ENCODE measurements at regions not wholly inside any gene's neighbourhood (a gene's known extent, or its start where the extent isn't known, plus 50 kb on each side); places are given as distances from the start of the nearest gene placed in this dataset.

DNA sequence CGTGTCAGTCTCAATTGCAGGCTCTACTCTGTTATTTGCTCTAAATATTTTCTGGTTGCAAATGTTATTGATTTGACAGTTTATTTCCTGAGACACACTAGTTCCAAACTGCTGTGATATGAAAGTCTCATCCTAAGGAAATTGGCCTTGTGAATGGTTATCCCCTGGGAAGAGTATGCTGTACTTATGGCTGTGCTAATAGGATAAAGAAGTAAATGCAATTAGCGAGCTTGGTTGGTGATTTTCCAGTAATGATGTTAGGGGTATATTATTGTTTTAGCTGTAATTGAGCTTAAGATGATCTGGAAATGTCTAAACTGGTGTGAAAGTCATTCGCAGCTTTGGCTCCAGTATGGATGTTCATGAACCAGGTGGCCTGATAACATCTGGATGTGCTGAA is 197.9 kb downstream of the SUDS3 start:
- H3K4me3 ChIP-seq = no peak overlapping the region
- DNase-seq = no peak
- no peaks in the 10 kb centered on the region for H3K27me3 ChIP-seq
- no peaks in the 10 kb centered on the region for H3K36me3 ChIP-seq
- H3K9me3 ChIP-seq = no peaks in the 10 kb centered on the region

DNA sequence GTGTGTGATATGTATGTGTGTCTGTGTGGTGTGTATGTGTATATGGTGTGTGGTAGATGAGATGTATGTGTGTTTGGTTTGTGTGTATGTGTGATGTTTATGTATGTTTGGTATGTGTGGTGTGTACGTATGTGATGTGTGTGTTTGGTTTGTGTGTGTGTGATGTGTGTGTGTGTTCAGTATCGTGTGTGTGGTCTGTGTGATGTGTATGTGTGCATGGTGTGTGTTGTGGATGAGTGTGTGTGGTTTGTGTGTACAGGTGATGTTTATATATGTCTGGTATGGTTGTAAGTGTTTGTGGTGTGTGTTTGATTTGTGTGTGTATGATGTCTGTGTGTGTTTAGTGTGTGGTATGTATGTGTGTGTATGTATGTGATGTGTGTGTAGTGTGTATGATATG is 199.4 kb downstream of the SUDS3 start:
- no peak for DNase-seq
- no peaks in the 10 kb centered on the region for H3K9me3 ChIP-seq
- H3K27me3 ChIP-seq = no peaks in the 10 kb centered on the region
- no peak overlapping the region for H3K4me3 ChIP-seq
- H3K36me3 ChIP-seq = no peaks in the 10 kb centered on the region

DNA sequence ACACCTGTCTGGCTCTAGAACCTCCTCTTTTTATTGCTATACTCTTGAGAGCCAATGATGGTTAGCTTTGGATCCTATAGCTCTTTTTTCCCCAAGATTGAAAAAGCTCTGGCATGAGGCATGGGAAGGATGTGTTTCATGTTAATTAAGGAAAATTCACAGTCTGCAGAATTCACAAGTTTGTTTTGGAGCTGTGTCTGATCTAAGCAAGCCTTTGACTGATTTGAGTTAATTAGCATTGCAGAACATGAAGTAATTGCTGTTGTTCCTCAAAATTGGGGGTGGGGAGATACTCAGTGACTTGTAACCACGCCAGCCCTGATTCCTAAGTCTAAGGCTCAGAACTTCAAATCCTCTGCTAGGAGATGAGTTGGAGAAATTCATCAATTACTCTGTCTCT is 205.0 kb downstream of the SUDS3 start:
- Histone ChIP-seq H3K9me3 (no peaks in the 10 kb centered on the region), H3K27me3 (no peaks in the 10 kb centered on the region), H3K36me3 (no peaks in the 10 kb centered on the region), H3K4me3 (no peak overlapping the region)
- DNase-seq = no peak

DNA sequence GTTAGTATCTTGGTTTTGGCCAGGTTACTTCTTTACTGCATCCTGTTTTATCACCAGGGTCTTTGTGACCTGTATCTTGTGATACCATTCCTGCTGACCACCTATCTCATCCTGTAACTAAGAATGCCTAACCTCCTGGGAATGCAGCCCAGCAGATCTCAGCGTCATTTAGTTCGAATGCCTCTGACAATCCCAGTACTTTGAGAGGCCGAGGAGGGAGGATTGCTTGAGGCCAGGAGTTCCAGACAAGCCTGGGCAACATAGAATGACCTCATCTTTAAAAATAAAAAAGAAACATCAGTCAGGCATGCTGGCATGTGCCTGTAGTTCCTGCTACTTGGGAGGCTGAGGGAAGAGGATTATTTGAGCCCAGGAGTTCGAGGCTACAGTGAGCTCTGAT is 206.5 kb downstream of the SUDS3 start:
- H3K9me3 ChIP-seq = no peaks in the 10 kb centered on the region

DNA sequence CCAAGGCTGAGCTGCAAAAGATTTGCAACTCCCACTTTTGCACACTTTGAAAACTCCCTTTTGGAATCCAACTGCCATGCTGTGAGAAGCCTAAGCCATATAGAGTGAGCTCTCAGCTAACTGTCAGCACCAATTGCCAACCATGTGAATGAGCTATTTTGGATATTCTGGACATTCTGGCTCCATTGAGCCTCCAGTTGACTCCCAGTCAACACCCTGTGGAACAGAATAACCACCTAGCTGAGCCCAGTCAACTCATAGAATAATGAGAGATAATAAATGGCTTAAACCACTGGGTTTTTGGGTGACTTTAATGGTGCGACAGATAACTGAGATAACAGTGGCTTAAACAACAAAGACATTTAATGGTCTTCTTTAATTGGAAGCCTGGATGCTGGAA is 210.1 kb downstream of the SUDS3 start:
- Histone ChIP-seq H3K4me3 (no peak overlapping the region), H3K36me3 (no peaks in the 10 kb centered on the region), H3K9me3 (no peaks in the 10 kb centered on the region), H3K27me3 (no peaks in the 10 kb centered on the region)
- DNase-seq = no peak

More for the DNA sequence above, 206.5 kb downstream of the SUDS3 start:
- no peaks in the 10 kb centered on the region for H3K27me3 ChIP-seq
- H3K4me3 ChIP-seq = no peak overlapping the region
- no peak for DNase-seq
- H3K36me3 ChIP-seq = no peaks in the 10 kb centered on the region

DNA sequence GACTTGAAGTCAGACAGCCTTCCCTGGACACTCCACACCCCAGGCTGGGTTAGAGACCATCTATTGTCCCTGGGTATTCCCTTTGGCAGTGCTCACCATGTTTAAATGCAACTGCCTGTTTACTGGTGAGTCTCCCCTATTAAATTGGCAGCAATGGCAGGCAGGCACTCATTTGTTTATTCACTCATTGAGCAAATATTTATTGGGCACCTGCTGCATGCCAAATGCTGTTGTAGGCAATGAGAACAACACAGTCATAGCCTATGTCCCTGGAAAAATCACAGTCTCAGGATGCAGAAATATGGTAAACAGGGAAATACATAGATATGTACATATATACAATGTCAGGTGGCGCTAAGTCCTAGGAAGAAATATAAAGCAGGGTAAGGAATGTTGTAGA is 212.8 kb downstream of the SUDS3 start:
- H3K4me3 ChIP-seq = no peak overlapping the region
- H3K27me3 ChIP-seq = no peaks in the 10 kb centered on the region
- H3K36me3 ChIP-seq = no peaks in the 10 kb centered on the region
- DNase-seq = peak; percentile 27
- no peaks in the 10 kb centered on the region for H3K9me3 ChIP-seq

DNA sequence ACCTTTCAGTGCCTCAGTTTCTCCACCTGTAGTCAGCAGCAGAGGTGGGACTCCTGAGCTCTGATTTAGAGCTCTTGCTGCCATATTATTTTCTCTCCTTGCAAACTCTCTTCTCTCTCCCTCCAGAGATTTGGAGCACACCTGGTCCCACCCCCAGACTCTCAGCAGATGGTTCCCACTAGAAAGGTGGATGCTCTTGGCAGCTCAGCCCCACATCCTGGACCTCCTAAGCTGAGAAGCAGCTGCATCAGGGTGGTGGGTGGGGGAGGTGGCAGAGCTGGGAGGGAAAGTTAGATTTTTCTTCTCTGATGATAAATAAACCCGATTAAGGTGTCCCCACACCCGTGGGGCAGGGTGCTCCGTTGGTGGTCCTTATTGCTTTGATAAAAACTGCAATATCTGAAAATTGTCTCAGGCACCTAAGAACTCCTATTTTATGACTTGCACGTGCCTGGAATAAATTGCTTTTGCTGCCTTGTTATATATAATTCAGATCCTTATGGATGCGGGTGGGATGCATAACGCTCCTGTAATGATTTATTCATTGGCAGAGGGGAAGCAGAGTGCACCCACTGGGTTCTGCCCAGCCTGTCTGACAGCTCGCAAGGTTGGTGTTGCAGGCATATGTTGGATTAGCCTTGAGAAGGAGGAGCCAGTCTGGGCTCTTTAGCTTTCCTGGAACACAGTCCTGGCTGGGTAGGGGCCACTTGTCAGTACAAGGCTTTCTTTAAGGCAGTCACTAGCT is 214.2 kb downstream of the SUDS3 start:
- Histone ChIP-seq H3K36me3 (no peaks in the 10 kb centered on the region), H3K27me3 (no peaks in the 10 kb centered on the region), H3K9me3 (no peaks in the 10 kb centered on the region), H3K4me3 (no peak overlapping the region)
- DNase-seq = no peak

DNA sequence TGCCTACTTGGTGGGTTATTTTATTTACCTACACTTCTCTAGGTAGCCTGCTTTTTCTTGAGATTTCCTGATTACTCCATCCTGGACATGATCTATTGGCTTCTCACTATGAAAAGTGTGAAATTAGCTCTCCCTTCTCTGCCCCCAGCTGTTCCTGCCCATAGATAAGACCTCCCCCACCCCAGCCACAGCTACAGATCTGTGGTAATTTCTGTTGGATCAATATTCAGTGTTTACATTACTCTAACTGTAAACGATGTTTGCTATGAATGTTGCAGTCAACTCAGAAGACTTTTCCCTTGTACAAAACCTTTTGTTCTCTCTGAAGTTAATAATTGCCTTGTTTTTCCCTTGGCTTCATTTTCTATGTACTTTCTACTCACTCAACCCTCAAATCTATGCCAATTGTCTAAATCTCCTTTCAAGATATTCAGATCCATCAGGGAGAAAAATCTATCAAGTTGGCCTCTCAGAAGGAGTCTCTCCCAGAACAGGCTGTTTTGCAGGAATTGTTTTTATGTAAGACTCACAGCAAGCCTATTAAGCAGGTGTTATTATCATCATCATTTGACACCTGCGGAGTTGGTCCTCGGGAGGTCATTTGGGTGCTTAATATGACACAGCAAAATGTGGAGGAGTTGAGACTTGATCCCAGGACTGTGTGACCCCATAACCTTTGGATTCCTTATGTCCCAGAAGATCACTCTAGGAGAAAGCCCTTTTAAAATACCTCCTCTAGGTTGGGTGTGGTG is 227.4 kb downstream of the SUDS3 start:
- Histone ChIP-seq H3K27me3 (no peaks in the 10 kb centered on the region), H3K4me3 (no peak overlapping the region), H3K9me3 (no peaks in the 10 kb centered on the region), H3K36me3 (no peaks in the 10 kb centered on the region)
- no peak for DNase-seq

DNA sequence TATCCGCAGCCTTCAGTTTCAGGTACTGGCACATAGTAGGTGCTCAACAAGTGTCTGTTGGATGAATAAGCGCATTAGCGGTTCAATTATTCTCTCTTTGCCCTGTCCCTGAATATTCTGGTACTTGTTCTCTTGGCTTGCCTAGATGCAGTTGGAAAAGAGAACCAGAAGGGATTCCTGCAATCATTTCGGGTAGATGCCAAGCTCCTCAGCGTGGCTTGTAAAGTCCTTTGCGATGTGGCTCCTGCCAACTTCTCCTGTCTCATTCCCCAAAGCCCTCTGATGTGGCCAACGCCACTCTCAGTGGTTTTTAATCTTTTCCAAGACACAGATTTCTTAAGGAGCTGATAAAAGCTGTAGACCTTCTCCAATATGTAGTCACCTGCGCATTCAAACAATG is 230.3 kb downstream of the SUDS3 start:
- no peaks in the 10 kb centered on the region for H3K9me3 ChIP-seq
- no peaks in the 10 kb centered on the region for H3K27me3 ChIP-seq
- no peak overlapping the region for H3K4me3 ChIP-seq
- DNase-seq = no peak
- no peaks in the 10 kb centered on the region for H3K36me3 ChIP-seq

DNA sequence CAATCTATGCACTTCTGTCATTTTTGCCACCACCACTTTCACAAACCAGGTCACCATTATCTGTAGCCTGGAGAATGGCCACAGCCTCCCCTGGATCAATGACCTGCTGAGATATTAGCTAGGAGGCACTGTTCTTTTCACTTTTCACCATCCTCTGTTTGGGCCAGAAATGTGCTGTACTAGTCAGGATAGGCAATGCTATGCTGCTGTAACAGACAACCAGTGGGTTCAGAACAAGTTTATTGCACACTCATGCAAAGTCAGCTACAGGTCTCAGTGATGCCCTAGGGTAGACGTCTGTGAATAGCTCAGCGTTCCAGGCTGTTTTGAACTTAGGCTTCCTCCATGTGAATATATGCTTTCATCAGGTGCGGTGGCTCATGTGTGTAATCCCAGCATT is 231.5 kb downstream of the SUDS3 start:
- DNase-seq = no peak
- H3K36me3 ChIP-seq = no peaks in the 10 kb centered on the region

DNA sequence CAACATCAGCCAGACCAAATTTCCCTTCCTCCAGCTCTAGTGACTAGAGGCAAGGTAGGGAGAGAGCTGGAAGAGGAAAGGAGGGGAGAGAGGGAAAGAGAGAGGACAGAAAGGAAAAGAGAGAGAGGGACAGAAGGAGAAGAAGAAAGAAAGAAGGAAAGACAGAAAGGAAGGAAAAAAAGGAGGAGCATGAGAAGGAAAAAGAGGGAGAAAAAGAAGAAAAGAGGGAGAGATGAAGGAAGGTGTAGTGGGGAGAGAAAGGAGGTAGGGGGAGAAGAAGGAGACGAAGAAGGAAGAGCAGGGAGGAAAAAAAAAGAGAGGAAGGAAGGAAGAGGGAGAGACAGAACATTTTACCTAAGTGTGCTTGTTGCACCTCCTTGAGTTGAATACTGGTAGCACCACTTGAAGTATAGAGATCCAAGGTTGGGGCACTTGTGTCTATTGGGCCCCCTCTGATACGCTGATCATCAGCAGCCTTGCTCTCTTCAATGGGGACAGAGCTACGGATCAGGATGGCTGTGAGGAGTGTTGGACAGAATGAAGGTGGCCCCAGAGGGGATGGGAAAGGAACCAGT is 232.5 kb downstream of the SUDS3 start:
- Histone ChIP-seq H3K4me3 (no peak overlapping the region), H3K9me3 (no peaks in the 10 kb centered on the region), H3K36me3 (no peaks in the 10 kb centered on the region), H3K27me3 (no peaks in the 10 kb centered on the region)
- DNase-seq = no peak

More for the DNA sequence above, 231.5 kb downstream of the SUDS3 start:
- Histone ChIP-seq H3K27me3 (no peaks in the 10 kb centered on the region), H3K9me3 (no peaks in the 10 kb centered on the region), H3K4me3 (no peak overlapping the region)

DNA sequence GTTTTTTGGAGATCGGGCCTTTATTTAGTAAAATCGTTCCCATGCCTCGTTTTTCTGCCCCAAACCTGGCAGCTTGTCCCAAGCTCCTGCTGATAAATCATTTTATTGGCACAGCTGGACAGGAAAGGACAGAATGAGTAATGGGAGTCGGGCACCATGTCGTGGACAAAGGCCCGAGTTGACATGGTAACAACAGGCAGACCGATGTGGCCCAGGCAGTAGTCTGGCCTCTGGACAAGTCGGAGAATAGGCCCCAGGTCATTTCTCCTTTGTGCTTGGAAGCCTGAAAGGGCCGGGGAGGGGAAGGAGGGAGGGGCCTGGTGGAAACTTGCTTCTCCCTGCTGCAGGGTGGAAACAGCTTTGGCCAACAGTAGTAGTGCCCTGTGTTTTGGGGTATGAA is 234.9 kb downstream of the SUDS3 start:
- H3K9me3 ChIP-seq = no peaks in the 10 kb centered on the region
- H3K36me3 ChIP-seq = no peaks in the 10 kb centered on the region
- DNase-seq = peak; percentile 57
- no peak overlapping the region for H3K4me3 ChIP-seq
- no peaks in the 10 kb centered on the region for H3K27me3 ChIP-seq

DNA sequence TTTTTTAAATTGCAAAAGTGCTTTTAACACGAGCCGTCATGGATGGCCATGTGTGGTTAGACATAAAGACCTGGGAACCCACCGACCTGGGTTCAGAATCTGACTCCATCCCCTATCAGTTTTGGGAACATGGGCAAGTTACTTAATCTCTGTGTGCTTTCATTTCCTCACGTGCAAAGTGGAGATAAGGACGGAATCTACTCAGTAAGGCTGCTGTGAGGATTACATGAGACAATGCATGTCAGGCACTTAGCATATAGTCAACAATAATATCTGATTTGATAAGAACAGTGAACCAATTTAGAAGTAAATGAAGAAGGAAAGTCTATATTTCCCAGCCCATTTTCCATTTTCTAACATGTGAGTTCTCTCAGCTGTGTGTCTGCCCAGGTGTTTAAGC is 235.4 kb downstream of the SUDS3 start:
- DNase-seq = no peak
- no peaks in the 10 kb centered on the region for H3K9me3 ChIP-seq
- no peaks in the 10 kb centered on the region for H3K36me3 ChIP-seq
- H3K27me3 ChIP-seq = no peaks in the 10 kb centered on the region
- no peak overlapping the region for H3K4me3 ChIP-seq

DNA sequence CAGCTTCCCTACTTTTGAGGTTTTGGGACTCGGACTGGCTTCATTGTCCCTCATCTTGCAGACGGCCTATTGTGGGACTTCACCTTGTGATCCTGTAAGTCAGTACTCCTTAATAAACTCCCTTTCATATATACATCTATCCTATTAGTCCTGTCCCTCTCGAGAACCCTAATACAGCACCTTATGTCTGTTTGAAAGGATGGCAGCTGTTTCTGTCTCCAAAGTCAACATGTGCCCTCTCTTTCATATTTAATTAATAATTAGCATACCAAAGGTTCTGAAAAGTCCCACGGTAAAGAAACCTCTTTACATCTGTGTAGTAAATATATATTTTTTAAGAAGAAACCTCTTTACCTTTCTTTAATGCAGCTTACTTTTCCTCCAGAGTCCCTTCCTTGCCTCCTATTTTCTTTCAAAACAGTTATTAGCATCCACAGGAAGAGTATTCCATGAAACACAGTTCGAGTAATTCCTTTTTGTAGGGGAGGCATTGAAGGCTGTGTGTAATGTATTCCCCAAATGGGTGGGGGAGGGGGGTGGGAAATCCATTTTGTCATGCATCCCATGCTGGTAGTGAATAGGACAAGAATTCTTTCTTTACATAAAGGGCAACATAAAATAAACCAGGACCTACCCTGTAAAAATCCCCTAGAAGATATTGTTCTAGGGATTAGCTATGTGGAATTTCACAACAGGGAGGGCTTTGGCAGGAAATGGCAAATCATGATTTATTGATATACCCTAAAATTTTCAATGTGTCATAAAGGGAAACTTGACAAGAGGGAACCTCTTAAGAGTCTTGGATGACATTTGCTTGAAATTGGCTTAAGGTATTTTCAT is 241.5 kb downstream of the SUDS3 start:
- DNase-seq = no peak
- Histone ChIP-seq H3K9me3 (no peaks in the 10 kb centered on the region), H3K27me3 (no peaks in the 10 kb centered on the region), H3K36me3 (no peaks in the 10 kb centered on the region), H3K4me3 (no peak overlapping the region)

DNA sequence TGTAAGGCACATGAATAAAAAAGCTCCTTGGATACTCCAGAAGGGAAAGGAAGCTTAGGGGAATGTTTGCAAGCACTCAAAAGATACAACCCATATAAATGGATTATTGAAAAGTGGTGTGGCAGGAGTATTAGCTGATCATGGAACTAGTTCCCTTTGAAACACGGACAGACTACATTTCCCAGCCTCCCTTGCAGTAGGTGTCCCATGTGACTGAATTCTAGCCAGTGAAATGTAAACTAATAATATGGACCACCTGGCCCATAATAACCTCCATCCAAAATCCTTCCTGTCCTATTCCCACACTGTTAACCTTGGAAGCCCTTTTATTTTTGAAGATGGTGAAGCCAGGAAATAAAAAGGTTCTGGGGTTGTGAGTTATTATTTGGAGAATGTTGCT is 242.3 kb downstream of the SUDS3 start:
- Histone ChIP-seq H3K4me3 (no peak overlapping the region), H3K9me3 (no peaks in the 10 kb centered on the region), H3K27me3 (no peaks in the 10 kb centered on the region), H3K36me3 (no peaks in the 10 kb centered on the region)
- DNase-seq = no peak

DNA sequence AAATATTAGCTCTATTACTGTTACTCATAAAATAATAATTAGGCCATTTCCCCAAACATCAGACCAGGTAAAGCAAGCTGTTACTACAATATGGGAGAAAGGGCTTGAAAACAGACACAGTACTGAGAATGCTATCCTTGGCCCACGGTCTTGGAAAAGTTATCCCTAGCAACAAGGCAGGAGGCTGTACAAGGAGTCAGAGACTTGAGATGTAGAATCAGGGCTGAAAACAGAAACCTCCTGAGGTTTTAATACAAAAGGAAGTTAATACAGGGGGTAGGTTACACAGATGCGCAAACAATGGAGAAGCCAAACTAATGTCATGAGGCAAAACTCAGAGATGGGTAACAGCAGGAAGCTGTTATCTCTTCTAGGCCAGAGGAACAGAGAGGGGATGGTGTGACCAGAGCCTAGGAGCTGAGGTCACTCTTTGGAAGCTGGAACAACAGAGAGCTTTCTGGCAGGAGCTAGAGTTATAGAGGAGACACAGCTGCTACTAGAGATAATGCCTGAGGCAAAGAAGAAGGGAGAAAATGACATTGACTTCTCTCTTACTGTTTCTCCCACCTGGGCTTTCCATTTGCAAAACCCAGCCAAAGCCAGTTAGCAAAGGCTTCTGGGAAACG is 248.8 kb downstream of the SUDS3 start:
- Histone ChIP-seq H3K9me3 (no peaks in the 10 kb centered on the region), H3K27me3 (no peaks in the 10 kb centered on the region), H3K4me3 (no peak overlapping the region), H3K36me3 (no peaks in the 10 kb centered on the region)
- no peak for DNase-seq

DNA sequence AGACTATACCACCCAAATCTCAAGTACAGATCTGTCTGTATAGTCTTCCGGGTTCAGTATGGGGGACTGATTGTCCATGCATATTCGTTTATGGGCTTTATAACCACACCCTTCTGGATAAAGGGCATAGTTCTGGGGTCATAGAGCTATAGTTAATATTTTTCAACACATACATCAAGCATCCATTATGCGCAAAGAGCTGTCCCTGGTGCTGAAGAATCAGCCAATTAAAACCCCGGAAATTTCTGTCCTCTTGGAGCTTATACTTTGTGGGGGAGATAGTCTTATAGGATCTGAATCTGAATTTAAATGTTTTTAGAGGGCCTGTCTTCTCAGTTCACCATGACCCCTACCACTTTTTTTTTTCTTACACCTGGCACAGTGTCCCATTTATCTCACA is 256.7 kb downstream of the SUDS3 start:
- Histone ChIP-seq H3K4me3 (no peak overlapping the region), H3K27me3 (no peaks in the 10 kb centered on the region), H3K9me3 (no peaks in the 10 kb centered on the region), H3K36me3 (no peaks in the 10 kb centered on the region)
- DNase-seq = no peak
